Osteoblast (primary cell): ENCODE measurements at regions not wholly inside any gene's neighbourhood (a gene's known extent, or its start where the extent isn't known, plus 50 kb on each side); places are given as distances from the start of the nearest gene placed in this dataset.
A peak's percentile ranks its signal among the peaks of the same experiment; 100 is the strongest.
"Not testable (repeated sequence)": the region's sequence is repeated elsewhere in the genome, so short reads cannot be mapped to it uniquely, and the experiment has no call there.

ENCODE experiments used
- DNase-seq: peaks from one replicate; pipeline ENCODE4 v3.0.0; 2011; ENCODE audit warnings: low spot score, mixed read lengths; ENCODE audit not compliant: insufficient read length; ENCODE audit errors: missing footprints
- H2AFZ ChIP-seq: 2 replicates; pipeline ENCODE4 v1.6.0; 2011; ENCODE audit warnings: mild to moderate bottlenecking, low read length
- H3K27ac ChIP-seq: 2 replicates; pipeline ENCODE4 v1.5.1; 2011; ENCODE audit warnings: mild to moderate bottlenecking, low read depth, low read length, moderate library complexity
- H3K27me3 ChIP-seq: 2 replicates; pipeline ENCODE4 v1.6.0; 2012; ENCODE audit warnings: mild to moderate bottlenecking, control low read depth, inconsistent platforms, low read length, moderate library complexity; ENCODE audit not compliant: insufficient read depth
- H3K36me3 ChIP-seq: 2 replicates; pipeline ENCODE4 v1.5.1; 2011; ENCODE audit warnings: mild to moderate bottlenecking, low read length, control low read depth, moderate library complexity; ENCODE audit not compliant: insufficient read depth
- H3K4me1 ChIP-seq: 2 replicates; pipeline ENCODE4 v1.5.1; 2011; ENCODE audit warnings: mild to moderate bottlenecking, low read length, control low read depth, moderate library complexity; ENCODE audit not compliant: insufficient read depth
- H3K4me2 ChIP-seq: 2 replicates; pipeline ENCODE4 v1.6.0; 2011; ENCODE audit warnings: mild to moderate bottlenecking, low read length; ENCODE audit not compliant: insufficient read depth
- H3K4me3 ChIP-seq: fragments of 200-600 bp; sonication (generic); 3 replicates; pipeline ENCODE4 v1.5.1; 2012; ENCODE audit warnings: mild to moderate bottlenecking, low read length, inconsistent platforms; ENCODE audit not compliant: insufficient read depth
- H3K79me2 ChIP-seq: 2 replicates; pipeline ENCODE4 v1.6.0; 2012; ENCODE audit warnings: mild to moderate bottlenecking, low read length, control low read depth, inconsistent platforms; ENCODE audit not compliant: insufficient read depth
- H3K9me3 ChIP-seq: 2 replicates; pipeline ENCODE4 v1.5.1; 2011; ENCODE audit warnings: low read depth, low read length, control low read depth
- H4K20me1 ChIP-seq: 2 replicates; pipeline ENCODE4 v1.6.0; 2012; ENCODE audit warnings: mild to moderate bottlenecking, low read length, control low read depth; ENCODE audit not compliant: insufficient read depth
- CTCF ChIP-seq: IDR thresholded peaks from 2 replicates; pipeline ENCODE4 v1.5.1; 2011; ENCODE audit warnings: mild to moderate bottlenecking, low read depth, low read length, moderate library complexity; ENCODE audit errors: extremely low read depth

GRCh38 chr1:215023155-215023832 lies 59.2 kb upstream of the KCNK2 start:
- peaks cover 27% of the 10 kb centered on the region for H3K4me1 ChIP-seq
- no peaks in the 10 kb centered on the region for H3K9me3 ChIP-seq
- H3K36me3 ChIP-seq: no peaks in the 10 kb centered on the region
- no peak overlapping the region for H2AFZ ChIP-seq
- no peaks in the 10 kb centered on the region for H3K27me3 ChIP-seq
- H4K20me1 ChIP-seq: no peaks in the 10 kb centered on the region
- DNase-seq: peak; percentile 55
- H3K27ac ChIP-seq: peak overlapping the region; percentile 78
- TF ChIP-seq CTCF: no peak
- peaks cover 31% of the 10 kb centered on the region for H3K79me2 ChIP-seq
- H3K4me3 ChIP-seq: no peak overlapping the region
- peak overlapping the region; percentile 66 for H3K4me2 ChIP-seq

- Histone ChIP-seq H3K4me1 (no peaks in the 10 kb centered on the region), H3K36me3 (no peaks in the 10 kb centered on the region), H3K27ac (no peak overlapping the region), H3K9me3 (no peaks in the 10 kb centered on the region), H3K4me2 (no peak overlapping the region), H3K27me3 (no peaks in the 10 kb centered on the region), H3K4me3 (no peak overlapping the region), H3K79me2 (peaks cover 28% of the 10 kb centered on the region), H2AFZ (no peak overlapping the region), H4K20me1 (no peaks in the 10 kb centered on the region)
- no peak for TF ChIP-seq CTCF
- DNase-seq: no peak
These were observed 53.6 kb upstream of the KCNK2 start for GRCh38 chr1:215028954-215029353.

GRCh38 chr1:215030581-215030980 lies 52.0 kb upstream of the KCNK2 start:
- H4K20me1 ChIP-seq, H3K4me3 ChIP-seq, H3K27me3 ChIP-seq, H2AFZ ChIP-seq, H3K9me3 ChIP-seq, H3K4me1 ChIP-seq, DNase-seq, H3K4me2 ChIP-seq, H3K36me3 ChIP-seq, H3K27ac ChIP-seq: not testable (repeated sequence)
- peaks cover 20% of the 10 kb centered on the region for H3K79me2 ChIP-seq

GRCh38 chr1:215031392-215031791 lies 51.1 kb upstream of the KCNK2 start:
- H3K9me3 ChIP-seq: no peaks in the 10 kb centered on the region
- H3K4me3 ChIP-seq: no peak overlapping the region
- H3K27ac ChIP-seq: no peak overlapping the region
- no peak overlapping the region for H2AFZ ChIP-seq
- H3K36me3 ChIP-seq: no peaks in the 10 kb centered on the region
- H3K4me2 ChIP-seq: no peak overlapping the region
- no peaks in the 10 kb centered on the region for H4K20me1 ChIP-seq
- no peaks in the 10 kb centered on the region for H3K4me1 ChIP-seq
- TF ChIP-seq CTCF: no peak
- DNase-seq: no peak
- H3K79me2 ChIP-seq: peaks cover 17% of the 10 kb centered on the region
- no peaks in the 10 kb centered on the region for H3K27me3 ChIP-seq
